ENCODE measurements at regions not wholly inside any gene's neighbourhood (a gene's known extent, or its start where the extent isn't known, plus 50 kb on each side); places are given as distances from the start of the nearest gene placed in this dataset.

DNA sequence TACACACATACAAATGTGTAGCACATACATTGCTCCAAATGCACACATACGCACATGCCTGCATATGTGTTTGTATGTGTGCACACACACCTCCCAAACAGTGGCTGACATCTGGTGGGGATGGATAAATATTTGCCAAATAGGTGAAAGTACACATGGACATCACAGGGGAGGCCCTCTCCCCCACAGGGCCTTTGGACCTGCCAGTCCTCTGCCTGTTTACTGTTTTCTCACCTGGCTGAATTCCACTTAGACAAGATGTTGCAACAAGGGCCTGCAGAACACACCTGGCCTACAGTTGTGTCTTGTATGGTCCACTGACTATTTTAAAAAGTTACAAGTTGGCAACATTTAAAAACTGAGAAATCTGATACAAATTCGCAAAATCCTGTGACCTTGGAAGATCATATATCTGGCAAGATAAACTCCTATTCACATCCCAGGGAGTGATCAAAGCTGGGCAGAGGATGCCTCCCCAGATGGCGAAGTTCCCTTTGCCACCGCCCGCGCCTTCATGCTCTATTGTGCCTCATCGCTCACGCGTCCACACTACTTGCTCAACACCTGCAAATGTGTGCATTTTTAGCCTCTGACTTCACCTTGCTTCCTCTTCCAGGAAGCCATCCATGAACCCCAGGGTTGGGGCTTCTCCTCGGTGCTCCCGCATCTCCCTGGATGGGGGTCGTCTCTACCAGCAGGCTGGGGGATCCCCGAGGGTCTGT, 118.4 kb upstream of the FZD10 start:
- FAIRE-seq (no peak), DNase-seq (ENCODE audit: low read depth) (no peak)
- Histone ChIP-seq H3K4me1 (ENCODE audit: insufficient read depth, low read length) (no peaks in the 10 kb centered on the region), H4K20me1 (ENCODE audit: insufficient read depth, low read length) (no peaks in the 10 kb centered on the region), H3K9me3 (ENCODE audit: insufficient read depth, low read depth, low read length) (no peaks in the 10 kb centered on the region), H3K9ac (ENCODE audit: low read length) (no peak overlapping the region), H2AFZ (ENCODE audit: low read depth, low read length) (no peak overlapping the region), H3K4me3 (ENCODE audit: insufficient read depth, low read depth, low read length) (no peak overlapping the region), H3K27me3 (ENCODE audit: insufficient read depth, low read length) (peaks cover 2% of the 10 kb centered on the region), H3K4me2 (ENCODE audit: low read length) (no peak overlapping the region), H3K27ac (ENCODE audit: low read depth, low read length) (no peak overlapping the region), H3K79me2 (ENCODE audit: insufficient read depth, low read length) (no peaks in the 10 kb centered on the region), H3K36me3 (ENCODE audit: insufficient read depth, low read length) (no peaks in the 10 kb centered on the region)
- TF ChIP-seq, protein P1, sequence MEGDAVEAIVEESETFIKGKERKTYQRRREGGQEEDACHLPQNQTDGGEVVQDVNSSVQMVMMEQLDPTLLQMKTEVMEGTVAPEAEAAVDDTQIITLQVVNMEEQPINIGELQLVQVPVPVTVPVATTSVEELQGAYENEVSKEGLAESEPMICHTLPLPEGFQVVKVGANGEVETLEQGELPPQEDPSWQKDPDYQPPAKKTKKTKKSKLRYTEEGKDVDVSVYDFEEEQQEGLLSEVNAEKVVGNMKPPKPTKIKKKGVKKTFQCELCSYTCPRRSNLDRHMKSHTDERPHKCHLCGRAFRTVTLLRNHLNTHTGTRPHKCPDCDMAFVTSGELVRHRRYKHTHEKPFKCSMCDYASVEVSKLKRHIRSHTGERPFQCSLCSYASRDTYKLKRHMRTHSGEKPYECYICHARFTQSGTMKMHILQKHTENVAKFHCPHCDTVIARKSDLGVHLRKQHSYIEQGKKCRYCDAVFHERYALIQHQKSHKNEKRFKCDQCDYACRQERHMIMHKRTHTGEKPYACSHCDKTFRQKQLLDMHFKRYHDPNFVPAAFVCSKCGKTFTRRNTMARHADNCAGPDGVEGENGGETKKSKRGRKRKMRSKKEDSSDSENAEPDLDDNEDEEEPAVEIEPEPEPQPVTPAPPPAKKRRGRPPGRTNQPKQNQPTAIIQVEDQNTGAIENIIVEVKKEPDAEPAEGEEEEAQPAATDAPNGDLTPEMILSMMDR (IDR thresholded peaks at IDR 0.05; ENCODE audit: insufficient read depth, low read depth, low read length) = no peak
- no peak for TF ChIP-seq EZH2 (IDR thresholded peaks at IDR 0.05; ENCODE audit: insufficient read depth, low read length)
- Mint-ChIP-seq H3K4me3 (ENCODE audit: unreplicated experiment) (no peak overlapping the region), H3K27ac (ENCODE audit: unreplicated experiment) (peak overlapping the region; percentile 69), H3K27me3 (ENCODE audit: low read depth, unreplicated experiment) (no peaks in the 10 kb centered on the region), H3K4me1 (ENCODE audit: low read depth, unreplicated experiment) (no peaks in the 10 kb centered on the region), H3K36me3 (ENCODE audit: low read depth, unreplicated experiment) (no peaks in the 10 kb centered on the region), H3K9me3 (ENCODE audit: unreplicated experiment) (peaks cover 11% of the 10 kb centered on the region)

DNA sequence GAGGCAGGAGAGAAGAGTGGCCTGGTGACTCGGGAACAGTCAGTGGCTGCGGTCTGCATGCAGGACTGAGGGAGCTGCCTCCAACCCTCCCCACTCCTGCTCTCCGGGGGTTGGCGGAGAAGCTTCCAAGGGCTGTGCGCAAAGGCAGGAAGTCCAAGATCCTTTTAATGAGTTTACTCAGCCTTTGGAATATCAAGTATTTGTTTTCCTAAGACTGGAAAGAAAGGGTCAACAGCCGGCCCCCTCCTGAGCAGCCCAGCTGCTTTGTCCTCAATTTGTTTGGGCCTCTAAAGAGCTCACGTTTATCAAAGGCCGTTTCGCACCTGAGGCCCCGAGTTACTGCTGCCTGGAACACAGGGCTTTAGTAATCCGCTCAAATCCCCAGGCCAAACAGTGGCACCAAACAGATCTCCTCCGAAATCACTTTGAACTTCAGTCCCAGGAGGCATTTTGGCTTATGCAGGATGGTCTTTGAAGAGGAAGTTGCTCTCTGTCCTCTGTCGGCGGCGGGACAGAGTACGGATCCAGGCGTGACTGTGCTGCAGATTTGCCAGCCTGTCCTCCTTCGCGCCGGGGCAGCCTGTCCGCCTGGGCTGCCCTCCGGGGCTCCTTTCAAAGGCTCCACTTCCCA, 117.2 kb upstream of the FZD10 start:
- no peaks in the 10 kb centered on the region for H4K20me1 ChIP-seq (ENCODE audit: insufficient read depth, low read length)
- Mint-ChIP-seq H3K4me1 (ENCODE audit: low read depth, unreplicated experiment) (no peaks in the 10 kb centered on the region), H3K36me3 (ENCODE audit: low read depth, unreplicated experiment) (no peaks in the 10 kb centered on the region), H3K4me3 (ENCODE audit: unreplicated experiment) (no peak overlapping the region), H3K9me3 (ENCODE audit: unreplicated experiment) (peaks cover 12% of the 10 kb centered on the region), H3K27me3 (ENCODE audit: low read depth, unreplicated experiment) (no peaks in the 10 kb centered on the region), H3K27ac (ENCODE audit: unreplicated experiment) (no peak overlapping the region)
- peaks cover 2% of the 10 kb centered on the region for H3K27me3 ChIP-seq (ENCODE audit: insufficient read depth, low read length)
- DNase-seq (ENCODE audit: low read depth) (no peak), FAIRE-seq (no peak)
- H3K4me3 ChIP-seq (ENCODE audit: insufficient read depth, low read depth, low read length) = no peak overlapping the region
- no peak for TF ChIP-seq EZH2 (IDR thresholded peaks at IDR 0.05; ENCODE audit: insufficient read depth, low read length)
- TF ChIP-seq, protein P1 (IDR thresholded peaks at IDR 0.05; ENCODE audit: insufficient read depth, low read depth, low read length) = no peak
- no peak overlapping the region for H3K4me2 ChIP-seq (ENCODE audit: low read length)
- no peak overlapping the region for H3K9ac ChIP-seq (ENCODE audit: low read length)
- no peaks in the 10 kb centered on the region for H3K4me1 ChIP-seq (ENCODE audit: insufficient read depth, low read length)
- no peaks in the 10 kb centered on the region for H3K36me3 ChIP-seq (ENCODE audit: insufficient read depth, low read length)
- no peak overlapping the region for H3K27ac ChIP-seq (ENCODE audit: low read depth, low read length)
- no peaks in the 10 kb centered on the region for H3K9me3 ChIP-seq (ENCODE audit: insufficient read depth, low read depth, low read length)
- no peak overlapping the region for H2AFZ ChIP-seq (ENCODE audit: low read depth, low read length)
- no peaks in the 10 kb centered on the region for H3K79me2 ChIP-seq (ENCODE audit: insufficient read depth, low read length)

DNA sequence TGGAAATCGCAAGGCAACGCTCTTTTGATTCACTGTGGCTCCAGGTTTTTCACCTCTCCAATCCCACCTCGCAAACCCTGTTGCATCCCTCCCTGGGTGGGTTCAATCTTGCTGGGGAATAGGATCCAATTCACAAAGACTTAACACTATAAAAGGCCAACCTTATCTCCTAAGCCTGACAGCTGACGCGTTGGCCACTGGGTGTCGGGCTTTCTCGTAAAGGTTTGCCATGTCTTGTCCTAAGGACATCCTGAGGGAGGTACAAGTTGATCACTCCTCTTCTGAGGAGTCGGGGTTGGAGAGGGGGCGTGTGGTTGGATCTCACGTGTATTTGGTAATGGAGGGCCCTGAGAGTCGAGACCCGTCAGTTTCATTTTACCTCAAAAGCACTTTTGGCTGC, 112.6 kb upstream of the FZD10 start:
- Mint-ChIP-seq H3K4me3 (ENCODE audit: unreplicated experiment) (no peak overlapping the region), H3K9me3 (ENCODE audit: unreplicated experiment) (peaks cover 17% of the 10 kb centered on the region), H3K36me3 (ENCODE audit: low read depth, unreplicated experiment) (no peaks in the 10 kb centered on the region), H3K27ac (ENCODE audit: unreplicated experiment) (no peak overlapping the region), H3K4me1 (ENCODE audit: low read depth, unreplicated experiment) (no peaks in the 10 kb centered on the region), H3K27me3 (ENCODE audit: low read depth, unreplicated experiment) (no peaks in the 10 kb centered on the region)
- H3K27ac ChIP-seq (ENCODE audit: low read depth, low read length) = no peak overlapping the region
- no peaks in the 10 kb centered on the region for H3K4me1 ChIP-seq (ENCODE audit: insufficient read depth, low read length)
- no peak overlapping the region for H3K4me2 ChIP-seq (ENCODE audit: low read length)
- H3K27me3 ChIP-seq (ENCODE audit: insufficient read depth, low read length) = peaks cover 2% of the 10 kb centered on the region
- no peaks in the 10 kb centered on the region for H3K36me3 ChIP-seq (ENCODE audit: insufficient read depth, low read length)
- FAIRE-seq (no peak), DNase-seq (ENCODE audit: low read depth) (no peak)
- no peak overlapping the region for H3K4me3 ChIP-seq (ENCODE audit: insufficient read depth, low read depth, low read length)
- no peaks in the 10 kb centered on the region for H3K79me2 ChIP-seq (ENCODE audit: insufficient read depth, low read length)
- no peak overlapping the region for H3K9ac ChIP-seq (ENCODE audit: low read length)
- no peaks in the 10 kb centered on the region for H4K20me1 ChIP-seq (ENCODE audit: insufficient read depth, low read length)
- H3K9me3 ChIP-seq (ENCODE audit: insufficient read depth, low read depth, low read length) = no peaks in the 10 kb centered on the region
- H2AFZ ChIP-seq (ENCODE audit: low read depth, low read length) = no peak overlapping the region
- TF ChIP-seq, protein P1 (IDR thresholded peaks at IDR 0.05; ENCODE audit: insufficient read depth, low read depth, low read length) = no peak
- TF ChIP-seq EZH2 (IDR thresholded peaks at IDR 0.05; ENCODE audit: insufficient read depth, low read length) = no peak
